Type B pancreatic cell (in vitro differentiated cells): ENCODE measurements at regions not wholly inside any gene's neighbourhood (a gene's known extent, or its start where the extent isn't known, plus 50 kb on each side); places are given as distances from the start of the nearest gene placed in this dataset.
"Not testable (repeated sequence)": the region's sequence is repeated elsewhere in the genome, so short reads cannot be mapped to it uniquely, and the experiment has no call there.

Experiments
- DNase-seq: peaks from one replicate; pipeline ENCODE4 v3.0.0; 2021; ENCODE audit warnings: mixed read lengths; ENCODE audit not compliant: unreplicated experiment; ENCODE audit errors: extremely low spot score
- H3K27ac Mint-ChIP-seq: 2 replicates; pipeline ENCODE4 v1.8.0; 2021; ENCODE audit warnings: mild to moderate bottlenecking, mixed read lengths
- H3K27me3 Mint-ChIP-seq: 2 replicates; pipeline ENCODE4 v1.8.0; 2021; ENCODE audit warnings: mixed read lengths
- H3K36me3 Mint-ChIP-seq: 2 replicates; pipeline ENCODE4 v1.8.0; 2021; ENCODE audit warnings: mixed read lengths
- H3K4me1 Mint-ChIP-seq: one replicate; pipeline ENCODE4 v1.8.0; 2021; ENCODE audit warnings: mixed read lengths; ENCODE audit not compliant: unreplicated experiment
- H3K4me3 Mint-ChIP-seq: 2 replicates; pipeline ENCODE4 v1.8.0; 2021; ENCODE audit warnings: mild to moderate bottlenecking, mixed read lengths
- H3K9me3 Mint-ChIP-seq: 2 replicates; pipeline ENCODE4 v1.8.0; 2021; ENCODE audit warnings: mixed read lengths
- TF ChIP-seq, protein P1 (sequence below): fragments of 200-600 bp; sonication (generic); conservative IDR thresholded peaks from 2 replicates; pipeline ENCODE4 v1.5.0; 2021; ENCODE audit warnings: antibody characterized with exemption, mild to moderate bottlenecking

DNA sequence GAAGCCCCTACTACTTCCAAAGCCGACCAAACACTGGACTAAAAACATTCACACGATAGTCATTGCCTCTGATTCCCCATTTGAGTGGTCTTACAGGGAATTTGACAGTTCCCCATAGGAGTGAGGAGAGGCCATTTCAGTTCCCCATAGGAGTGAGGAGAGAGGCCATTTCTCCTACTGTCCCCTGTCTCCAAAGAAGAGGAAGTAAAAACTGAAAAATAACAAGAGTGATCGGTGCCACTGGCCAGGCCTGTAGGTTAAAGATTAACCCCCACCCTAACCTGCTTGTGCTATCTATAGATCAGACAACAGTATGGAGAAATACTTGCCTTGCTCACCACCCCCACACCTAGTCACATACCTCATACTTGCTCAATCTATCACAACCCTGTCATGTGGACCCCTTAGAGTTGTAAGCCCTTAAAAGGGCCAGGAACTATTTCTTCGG lies 204.0 kb upstream of the MOCS1 start:
- no peak for DNase-seq
- no peaks in the 10 kb centered on the region for H3K36me3 Mint-ChIP-seq
- H3K4me3 Mint-ChIP-seq: no peak overlapping the region
- peak overlapping the region; percentile 50 for H3K27ac Mint-ChIP-seq
- H3K4me1 Mint-ChIP-seq: peaks cover 7% of the 10 kb centered on the region
- TF ChIP-seq, protein P1, sequence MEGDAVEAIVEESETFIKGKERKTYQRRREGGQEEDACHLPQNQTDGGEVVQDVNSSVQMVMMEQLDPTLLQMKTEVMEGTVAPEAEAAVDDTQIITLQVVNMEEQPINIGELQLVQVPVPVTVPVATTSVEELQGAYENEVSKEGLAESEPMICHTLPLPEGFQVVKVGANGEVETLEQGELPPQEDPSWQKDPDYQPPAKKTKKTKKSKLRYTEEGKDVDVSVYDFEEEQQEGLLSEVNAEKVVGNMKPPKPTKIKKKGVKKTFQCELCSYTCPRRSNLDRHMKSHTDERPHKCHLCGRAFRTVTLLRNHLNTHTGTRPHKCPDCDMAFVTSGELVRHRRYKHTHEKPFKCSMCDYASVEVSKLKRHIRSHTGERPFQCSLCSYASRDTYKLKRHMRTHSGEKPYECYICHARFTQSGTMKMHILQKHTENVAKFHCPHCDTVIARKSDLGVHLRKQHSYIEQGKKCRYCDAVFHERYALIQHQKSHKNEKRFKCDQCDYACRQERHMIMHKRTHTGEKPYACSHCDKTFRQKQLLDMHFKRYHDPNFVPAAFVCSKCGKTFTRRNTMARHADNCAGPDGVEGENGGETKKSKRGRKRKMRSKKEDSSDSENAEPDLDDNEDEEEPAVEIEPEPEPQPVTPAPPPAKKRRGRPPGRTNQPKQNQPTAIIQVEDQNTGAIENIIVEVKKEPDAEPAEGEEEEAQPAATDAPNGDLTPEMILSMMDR: no peak
- H3K9me3 Mint-ChIP-seq: peaks cover 19% of the 10 kb centered on the region
- H3K27me3 Mint-ChIP-seq: no peaks in the 10 kb centered on the region

DNA sequence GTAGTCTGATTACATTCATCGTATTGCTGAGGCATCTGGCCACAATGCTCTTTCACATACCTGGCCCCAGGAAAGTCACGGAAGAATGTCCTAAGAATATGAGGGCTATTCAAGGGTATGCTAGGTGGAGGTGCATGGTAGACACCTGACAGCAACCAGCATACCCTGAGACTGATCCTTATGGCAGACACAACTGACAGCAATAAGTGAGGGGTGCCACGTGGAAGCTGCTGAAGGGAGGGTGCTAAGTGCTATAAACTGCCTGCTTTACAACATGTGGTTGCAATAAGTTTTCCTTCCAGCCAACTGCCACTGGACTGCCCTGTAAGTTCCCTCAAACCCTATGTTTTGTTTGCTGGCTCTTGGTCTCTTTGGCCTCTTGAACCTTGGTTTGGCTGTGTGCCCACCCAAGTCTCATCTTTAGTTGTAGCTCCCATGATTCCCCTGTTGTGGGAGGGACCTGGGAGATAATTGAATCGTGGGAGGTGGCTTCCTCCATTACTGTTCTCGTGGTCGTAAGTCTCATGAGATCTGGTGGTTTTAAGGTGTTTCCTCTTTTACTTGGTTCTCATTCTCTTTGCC lies 201.3 kb upstream of the MOCS1 start:
- peaks cover 19% of the 10 kb centered on the region for H3K9me3 Mint-ChIP-seq
- no peaks in the 10 kb centered on the region for H3K27me3 Mint-ChIP-seq
- H3K4me3 Mint-ChIP-seq: no peak overlapping the region
- no peak overlapping the region for H3K27ac Mint-ChIP-seq
- DNase-seq: no peak
- H3K4me1 Mint-ChIP-seq: peaks cover 7% of the 10 kb centered on the region
- H3K36me3 Mint-ChIP-seq: no peaks in the 10 kb centered on the region
- TF ChIP-seq, protein P1: no peak

DNA sequence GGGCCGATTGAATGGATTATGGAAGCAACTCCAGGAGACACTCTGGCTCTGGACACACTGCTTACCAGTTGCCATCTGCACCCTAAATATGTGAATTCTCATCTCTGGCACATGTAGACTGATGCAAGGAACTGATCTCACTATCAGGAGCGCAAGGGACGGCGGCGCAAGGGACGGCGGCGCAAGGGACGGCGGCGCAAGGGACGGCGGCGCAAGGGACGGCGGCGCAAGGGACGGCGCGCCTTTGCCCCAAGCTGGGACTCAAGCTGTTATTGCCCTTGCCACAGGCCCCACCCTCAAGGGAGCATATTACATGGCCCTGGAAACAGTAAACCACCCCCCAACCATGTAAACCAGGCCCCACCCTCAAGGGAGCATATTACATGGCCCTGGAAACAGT lies 199.7 kb upstream of the MOCS1 start:
- DNase-seq, H3K27ac Mint-ChIP-seq, H3K36me3 Mint-ChIP-seq, H3K27me3 Mint-ChIP-seq, H3K4me3 Mint-ChIP-seq, H3K4me1 Mint-ChIP-seq: not testable (repeated sequence)
- H3K9me3 Mint-ChIP-seq: peaks cover 19% of the 10 kb centered on the region

DNA sequence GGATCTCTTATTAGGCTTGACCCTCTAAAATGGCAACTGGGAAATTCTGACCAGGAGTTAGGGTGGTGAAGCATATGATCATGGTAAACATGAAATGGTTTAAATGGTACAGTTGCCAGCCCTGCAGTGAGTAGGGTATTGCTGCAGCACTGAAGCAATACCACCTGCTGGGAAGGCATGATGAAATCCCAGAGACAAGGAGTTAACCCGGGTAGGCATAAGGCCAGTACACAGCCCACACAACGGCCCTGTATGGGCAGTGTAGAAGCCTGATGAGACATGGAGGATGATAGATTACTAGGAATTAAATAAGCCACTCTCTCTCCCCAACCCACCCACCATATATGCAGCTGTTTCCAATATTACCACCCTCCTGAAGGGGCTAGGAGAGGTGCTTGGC lies 197.4 kb upstream of the MOCS1 start:
- Mint-ChIP-seq H3K4me1 (no peaks in the 10 kb centered on the region), H3K4me3 (no peak overlapping the region), H3K27me3 (no peaks in the 10 kb centered on the region), H3K9me3 (peaks cover 16% of the 10 kb centered on the region), H3K27ac (no peak overlapping the region), H3K36me3 (no peaks in the 10 kb centered on the region)
- no peak for DNase-seq
- TF ChIP-seq, protein P1: no peak

DNA sequence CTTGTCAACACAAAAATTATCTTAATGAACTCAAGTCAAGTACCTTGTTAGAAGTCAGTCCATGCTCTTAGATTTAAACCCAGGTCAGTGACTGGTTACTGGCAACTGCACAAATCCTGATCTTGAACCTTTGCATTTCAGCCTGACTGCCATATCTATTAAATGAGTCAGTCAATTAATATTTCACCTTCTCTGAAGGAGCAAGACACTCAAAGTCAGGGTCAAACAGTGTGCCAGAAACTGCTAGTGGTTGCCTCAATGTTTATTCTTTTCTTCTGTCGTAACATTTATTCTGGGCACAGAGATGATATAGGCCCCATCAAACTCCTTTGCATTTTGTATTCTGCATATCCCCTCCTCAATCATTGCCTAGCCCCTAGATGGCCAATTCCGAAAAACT lies 193.9 kb upstream of the MOCS1 start:
- DNase-seq: no peak
- Mint-ChIP-seq H3K27ac (no peak overlapping the region), H3K4me3 (no peak overlapping the region), H3K36me3 (no peaks in the 10 kb centered on the region), H3K9me3 (peaks cover 4% of the 10 kb centered on the region), H3K4me1 (no peaks in the 10 kb centered on the region), H3K27me3 (no peaks in the 10 kb centered on the region)
- TF ChIP-seq, protein P1: no peak

DNA sequence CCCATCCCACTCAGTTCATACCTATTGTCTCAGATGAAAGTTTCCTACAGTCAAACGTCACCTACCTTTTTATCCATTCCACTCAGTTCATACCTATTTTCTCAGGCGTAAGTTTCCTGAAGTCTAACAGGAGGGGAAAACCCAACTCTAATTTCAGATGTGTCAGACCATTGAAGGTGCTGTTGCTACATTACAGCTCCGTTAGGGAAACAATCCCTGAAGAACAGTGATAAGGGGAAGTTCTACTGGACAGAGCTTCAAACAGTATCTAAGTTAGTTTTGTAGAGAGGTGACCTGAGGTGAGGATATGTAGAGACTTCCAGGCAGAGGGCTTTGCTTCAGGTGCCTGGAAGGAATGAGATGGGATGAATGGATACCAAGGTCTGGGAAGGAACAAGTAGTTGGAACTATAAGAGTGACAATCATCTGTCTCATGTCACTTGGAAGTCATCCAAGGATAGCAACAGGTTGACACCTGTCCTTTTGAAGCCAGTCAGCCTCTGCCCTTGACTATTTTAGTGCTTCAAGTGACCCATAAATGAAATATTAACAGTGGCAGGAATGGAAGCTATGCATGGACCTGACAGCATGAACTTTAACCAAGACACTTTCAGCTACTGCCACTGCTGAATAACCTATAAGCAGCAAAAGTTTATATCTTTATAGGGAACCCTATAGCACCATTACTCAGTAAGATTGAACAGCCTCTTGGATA lies 191.6 kb upstream of the MOCS1 start:
- Mint-ChIP-seq H3K9me3 (peaks cover 4% of the 10 kb centered on the region), H3K27ac (no peak overlapping the region), H3K27me3 (no peaks in the 10 kb centered on the region), H3K4me3 (no peak overlapping the region), H3K36me3 (no peaks in the 10 kb centered on the region), H3K4me1 (no peaks in the 10 kb centered on the region)
- TF ChIP-seq, protein P1: no peak
- no peak for DNase-seq
